ENCODE measurements at regions not wholly inside any gene's neighbourhood (a gene's known extent, or its start where the extent isn't known, plus 50 kb on each side); places are given as distances from the start of the nearest gene placed in this dataset.
A peak's percentile ranks its signal among the peaks of the same experiment; 100 is the strongest.

GRCh38 chr2:226093364-226093763 is 693.9 kb downstream of the NYAP2 start:
- Histone ChIP-seq H4K5ac (ENCODE audit: insufficient read length, low read depth, low read length) (no peak overlapping the region), H3K27ac (ENCODE audit: insufficient read length, low read depth, low read length) (no peak overlapping the region), H3K9me3 (ENCODE audit: control insufficient read depth, low read depth, low read length) (no peaks in the 10 kb centered on the region), H2BK120ac (ENCODE audit: low read depth, low read length, poor library complexity, severe bottlenecking) (no peak overlapping the region), H3K18ac (ENCODE audit: insufficient read length, low read depth, low read length) (no peak overlapping the region), H3K4me1 (ENCODE audit: insufficient read depth, low read length) (no peaks in the 10 kb centered on the region), H4K20me1 (ENCODE audit: control insufficient read depth, insufficient read depth, insufficient read length) (no peaks in the 10 kb centered on the region), H2BK20ac (ENCODE audit: low read depth, low read length, poor library complexity, severe bottlenecking) (no peak overlapping the region), H4K8ac (replicated peaks; ENCODE audit: insufficient read length, low read depth, low read length) (no peak overlapping the region), H3K9ac (ENCODE audit: extremely low read depth, insufficient read length, low read length) (no peak overlapping the region), H4K91ac (ENCODE audit: insufficient read length, low read depth, low read length) (no peak overlapping the region), H2BK12ac (ENCODE audit: insufficient read length, low read depth, low read length) (no peak overlapping the region), H3K4me2 (ENCODE audit: insufficient read depth, insufficient read length, low read length) (no peak overlapping the region), H2BK15ac (ENCODE audit: low read depth, low read length) (no peak overlapping the region), H3K79me2 (ENCODE audit: insufficient read depth, low read length) (no peaks in the 10 kb centered on the region), H3K23ac (ENCODE audit: insufficient read length, low read depth, low read length) (no peak overlapping the region), H3K56ac (ENCODE audit: insufficient read length, low read depth, low read length) (no peak overlapping the region), H2BK5ac (ENCODE audit: insufficient read length, low read length) (no peak overlapping the region), H3K79me1 (ENCODE audit: insufficient read depth, low read depth, low read length, poor library complexity, severe bottlenecking) (no peaks in the 10 kb centered on the region), H3K14ac (ENCODE audit: insufficient read depth, low read length) (no peak overlapping the region), H3K4ac (ENCODE audit: low read depth, low read length) (no peak overlapping the region), H2AFZ (ENCODE audit: low read length) (no peak overlapping the region), H3T11ph (ENCODE audit: low read length) (no peak overlapping the region), H2AK5ac (ENCODE audit: insufficient read length, low read length) (no peak overlapping the region), H3K27me3 (ENCODE audit: insufficient read depth, low read length) (no peaks in the 10 kb centered on the region), H3K23me2 (ENCODE audit: insufficient read length, low read depth, low read length, poor library complexity, severe bottlenecking) (no peaks in the 10 kb centered on the region)
- peaks cover 0 to 4% of the 10 kb centered on the region in 2 experiments; a peak in 1 of 4 replicates for H3K4me1 Mint-ChIP-seq
- H3K36me3 Mint-ChIP-seq (ENCODE audit: insufficient read depth in 1 of 3, low read depth in 3 of 3): peaks cover 0 to 29% (median 3%) of the 10 kb centered on the region in 3 experiments; a peak in 4 of 7 replicates
- no CpG with 5 or more reads among the region's 2 CpGs for WGBS (ENCODE audit: extremely low coverage, insufficient read length, low lambda C conversion rate)
- H3K27ac Mint-ChIP-seq: peak overlapping the region in 1 of 3 experiments; percentile 71; a peak in 1 of 7 replicates
- no peak overlapping the region for H3K4me3 Mint-ChIP-seq
- DNase-seq: no peak
- peaks cover 17 to 26% of the 10 kb centered on the region in 2 experiments for H3K9me3 Mint-ChIP-seq
- TF ChIP-seq, protein P1, sequence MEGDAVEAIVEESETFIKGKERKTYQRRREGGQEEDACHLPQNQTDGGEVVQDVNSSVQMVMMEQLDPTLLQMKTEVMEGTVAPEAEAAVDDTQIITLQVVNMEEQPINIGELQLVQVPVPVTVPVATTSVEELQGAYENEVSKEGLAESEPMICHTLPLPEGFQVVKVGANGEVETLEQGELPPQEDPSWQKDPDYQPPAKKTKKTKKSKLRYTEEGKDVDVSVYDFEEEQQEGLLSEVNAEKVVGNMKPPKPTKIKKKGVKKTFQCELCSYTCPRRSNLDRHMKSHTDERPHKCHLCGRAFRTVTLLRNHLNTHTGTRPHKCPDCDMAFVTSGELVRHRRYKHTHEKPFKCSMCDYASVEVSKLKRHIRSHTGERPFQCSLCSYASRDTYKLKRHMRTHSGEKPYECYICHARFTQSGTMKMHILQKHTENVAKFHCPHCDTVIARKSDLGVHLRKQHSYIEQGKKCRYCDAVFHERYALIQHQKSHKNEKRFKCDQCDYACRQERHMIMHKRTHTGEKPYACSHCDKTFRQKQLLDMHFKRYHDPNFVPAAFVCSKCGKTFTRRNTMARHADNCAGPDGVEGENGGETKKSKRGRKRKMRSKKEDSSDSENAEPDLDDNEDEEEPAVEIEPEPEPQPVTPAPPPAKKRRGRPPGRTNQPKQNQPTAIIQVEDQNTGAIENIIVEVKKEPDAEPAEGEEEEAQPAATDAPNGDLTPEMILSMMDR (conservative IDR thresholded peaks at IDR 0.05): no peak
- H3K27me3 Mint-ChIP-seq (ENCODE audit: low read depth): no peaks in the 10 kb centered on the region

Data from H9 (cell line).